HL-60/S4 (cell line): ENCODE measurements at regions not wholly inside any gene's neighbourhood (a gene's known extent, or its start where the extent isn't known, plus 50 kb on each side); places are given as distances from the start of the nearest gene placed in this dataset.
"Not testable (repeated sequence)": the region's sequence is repeated elsewhere in the genome, so short reads cannot be mapped to it uniquely, and the experiment has no call there.

Experiments used
- in situ Hi-C: fragments of 300-500 bp; cut with MboI; formaldehyde crosslinking; loops from 2 replicates; pipeline ENCODE4 v1.14.3; 2022; ENCODE audit warnings: low sequenced_read_pairs

- in situ Hi-C loops = no loop called here
These were observed 193.1 kb upstream of the DAB1 start for GRCh38 chr1:57616921-57617320.

GRCh38 chr1:57615956-57616355 lies 192.1 kb upstream of the DAB1 start:
- in situ Hi-C loops = no loop called here

- in situ Hi-C loops = no loop called here
These were observed 189.0 kb upstream of the DAB1 start for GRCh38 chr1:57612833-57613232.

GRCh38 chr1:57605933-57606332 lies 182.1 kb upstream of the DAB1 start:
- in situ Hi-C loops = no loop called here

- in situ Hi-C loops = no loop called here
These were observed 179.8 kb upstream of the DAB1 start for GRCh38 chr1:57603696-57604095.

GRCh38 chr1:57600424-57600823 lies 176.6 kb upstream of the DAB1 start:
- in situ Hi-C loops = no loop called here

- in situ Hi-C loops = no loop called here
These were observed 175.6 kb upstream of the DAB1 start for GRCh38 chr1:57599236-57599994.

- in situ Hi-C loops = no loop called here
These were observed 173.2 kb upstream of the DAB1 start for GRCh38 chr1:57597036-57597435.

GRCh38 chr1:57594002-57594401 lies 170.1 kb upstream of the DAB1 start:
- in situ Hi-C loops = no loop called here

- in situ Hi-C loops = no loop called here
These were observed 168.0 kb upstream of the DAB1 start for GRCh38 chr1:57591842-57592241.

- in situ Hi-C loops = no loop called here
These were observed 167.1 kb upstream of the DAB1 start for GRCh38 chr1:57590978-57591377.

- in situ Hi-C loops = no loop called here
These were observed 163.0 kb upstream of the DAB1 start for GRCh38 chr1:57586842-57587241.

GRCh38 chr1:57578680-57579079 lies 154.8 kb upstream of the DAB1 start:
- in situ Hi-C loops = no loop called here

GRCh38 chr1:57578099-57578498 lies 154.2 kb upstream of the DAB1 start:
- in situ Hi-C loops = no loop called here

- in situ Hi-C loops = no loop called here
These were observed 152.9 kb upstream of the DAB1 start for GRCh38 chr1:57576756-57577155.

GRCh38 chr1:57572016-57572415 lies 148.2 kb upstream of the DAB1 start:
- in situ Hi-C loops = no loop called here

- in situ Hi-C loops = not testable (repeated sequence)
These were observed 134.2 kb upstream of the DAB1 start for GRCh38 chr1:57558066-57558465.

GRCh38 chr1:57553666-57554065 lies 129.8 kb upstream of the DAB1 start:
- in situ Hi-C loops = no loop called here

- in situ Hi-C loops = no loop called here
These were observed 127.6 kb upstream of the DAB1 start for GRCh38 chr1:57551476-57551875.

- in situ Hi-C loops = no loop called here
These were observed 126.2 kb upstream of the DAB1 start for GRCh38 chr1:57550092-57550491.

GRCh38 chr1:57549300-57549699 lies 125.4 kb upstream of the DAB1 start:
- in situ Hi-C loops = no loop called here

- in situ Hi-C loops = no loop called here
These were observed 122.9 kb upstream of the DAB1 start for GRCh38 chr1:57546549-57547330.
